ENCODE measurements at regions not wholly inside any gene's neighbourhood (a gene's known extent, or its start where the extent isn't known, plus 50 kb on each side); places are given as distances from the start of the nearest gene placed in this dataset.

GRCh38 chr1:58861506-58861905 is 77.7 kb upstream of the JUN start:
- TF ChIP-seq, protein P1, sequence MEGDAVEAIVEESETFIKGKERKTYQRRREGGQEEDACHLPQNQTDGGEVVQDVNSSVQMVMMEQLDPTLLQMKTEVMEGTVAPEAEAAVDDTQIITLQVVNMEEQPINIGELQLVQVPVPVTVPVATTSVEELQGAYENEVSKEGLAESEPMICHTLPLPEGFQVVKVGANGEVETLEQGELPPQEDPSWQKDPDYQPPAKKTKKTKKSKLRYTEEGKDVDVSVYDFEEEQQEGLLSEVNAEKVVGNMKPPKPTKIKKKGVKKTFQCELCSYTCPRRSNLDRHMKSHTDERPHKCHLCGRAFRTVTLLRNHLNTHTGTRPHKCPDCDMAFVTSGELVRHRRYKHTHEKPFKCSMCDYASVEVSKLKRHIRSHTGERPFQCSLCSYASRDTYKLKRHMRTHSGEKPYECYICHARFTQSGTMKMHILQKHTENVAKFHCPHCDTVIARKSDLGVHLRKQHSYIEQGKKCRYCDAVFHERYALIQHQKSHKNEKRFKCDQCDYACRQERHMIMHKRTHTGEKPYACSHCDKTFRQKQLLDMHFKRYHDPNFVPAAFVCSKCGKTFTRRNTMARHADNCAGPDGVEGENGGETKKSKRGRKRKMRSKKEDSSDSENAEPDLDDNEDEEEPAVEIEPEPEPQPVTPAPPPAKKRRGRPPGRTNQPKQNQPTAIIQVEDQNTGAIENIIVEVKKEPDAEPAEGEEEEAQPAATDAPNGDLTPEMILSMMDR (optimal IDR thresholded peaks at IDR 0.05 in 1 of 3, IDR thresholded peaks at IDR 0.05 in 1 of 3, conservative IDR thresholded peaks at IDR 0.05 in 1 of 3; ENCODE audit: extremely low read depth in 1 of 3, insufficient read depth in 2 of 3, low read length in 3 of 3), result no peak
- TF ChIP-seq EZH2 (IDR thresholded peaks at IDR 0.05; ENCODE audit: low read length), result no peak
